K562 (cell line): ENCODE measurements at regions not wholly inside any gene's neighbourhood (a gene's known extent, or its start where the extent isn't known, plus 50 kb on each side); places are given as distances from the start of the nearest gene placed in this dataset.

Experiments used
- ATAC-seq: fragments of 200-7000 bp; cut with Tn5 transposase; 3 replicates; pipeline ENCODE4 v1.9.1; 2020; ENCODE audit warnings: moderate library complexity
- BruUV-seq: library from RNA; stranded (reverse); fragments of 400-500 nt; replicated peaks from 2 replicates; lab custom pipeline; 2021; lab: Mats Ljungman, UMichigan
- CTCF ChIA-PET: fragments of 300-600 bp; formaldehyde crosslinking; extraction: SDS; loops from one replicate; lab custom pipeline; 2021; ENCODE audit warnings: low intra/inter-chr PET ratio; lab: Yijun Ruan, JAX
- POLR2A ChIA-PET: fragments of 300-600, 350-650 bp; sonication (Branson Sonifier 250); formaldehyde crosslinking; extraction: SDS; loops from one replicate; lab custom pipeline; 2021; ENCODE audit warnings: antibody characterized with exemption, inconsistent platforms; lab: Yijun Ruan, JAX
- DNase-seq, 4 experiments: peaks; one replicate each; pipeline versions ENCODE4 v3.0.0 to v3.0.0-alpha.2; 2011 to 2018; ENCODE audit warnings: low spot score in 3 of 4, mixed read lengths in 3 of 4; ENCODE audit errors: extremely low read depth in 1 of 4
- FAIRE-seq: peaks from 2 replicates; lab custom pipeline; 2011; peaks lifted over from hg19 to GRCh38; lab: Jason Lieb, UNC
- H2AFZ ChIP-seq: 2 replicates; pipeline ENCODE4 v1.6.0; 2011; ENCODE audit warnings: low read depth, low read length, control low read depth, inconsistent platforms
- H3K27ac ChIP-seq: fragments of 200-600 bp; 3 replicates; pipeline ENCODE4 v1.8.0; 2011; ENCODE audit warnings: low read depth, mild to moderate bottlenecking, control low read depth, inconsistent platforms, low read length, moderate library complexity, mixed read lengths; ENCODE audit errors: extremely low read depth
- H3K27me3 ChIP-seq, 2 experiments: fragments of 300-600 bp in 1 of 2; 2 replicates in 1 of 2; 3 replicates in 1 of 2; pipeline versions ENCODE4 v1.6.0 to v1.8.0; 2011; ENCODE audit warnings: inconsistent platforms in 2 of 2, low read length in 2 of 2, mild to moderate bottlenecking in 1 of 2, mixed read lengths in 1 of 2, moderate library complexity in 1 of 2; ENCODE audit not compliant: control insufficient read depth in 2 of 2, insufficient read depth in 2 of 2
- H3K36me3 ChIP-seq: fragments of 300-600 bp; 3 replicates; pipeline ENCODE4 v1.8.0; 2011; ENCODE audit warnings: mild to moderate bottlenecking, low read length, inconsistent platforms; ENCODE audit not compliant: control insufficient read depth, insufficient read depth
- H3K4me1 ChIP-seq, 2 experiments: fragments of 200-600 bp in 1 of 2; replicated peaks in 1 of 2; 2 replicates in 1 of 2; 3 replicates in 1 of 2; pipeline versions ENCODE4 v1.5.1 to v1.8.0; 2011; ENCODE audit warnings: inconsistent platforms in 2 of 2, low read length in 2 of 2, mild to moderate bottlenecking in 1 of 2, mixed read lengths in 1 of 2, moderate library complexity in 1 of 2; ENCODE audit not compliant: control insufficient read depth in 2 of 2, insufficient read depth in 2 of 2
- H3K4me2 ChIP-seq: 2 replicates; pipeline ENCODE4 v1.6.1; 2011; ENCODE audit warnings: low read length, control low read depth, inconsistent platforms, mixed read lengths; ENCODE audit not compliant: insufficient read depth
- H3K4me3 ChIP-seq: fragments of 200-600 bp; sonication (generic), shearing (Covaris generic); 2 replicates; pipeline ENCODE4 v1.5.1; 2016; ENCODE audit warnings: control low read depth, inconsistent platforms
- H3K79me2 ChIP-seq: fragments of 200-600 bp; 3 replicates; pipeline ENCODE4 v1.8.0; 2011; ENCODE audit warnings: low read length, inconsistent platforms; ENCODE audit not compliant: control insufficient read depth, insufficient read depth
- H3K9ac ChIP-seq, 2 experiments: 2 replicates each; pipeline versions ENCODE4 v1.6.0 to v1.6.1; 2011; ENCODE audit warnings: low read depth in 2 of 2, low read length in 2 of 2, control low read depth in 1 of 2, inconsistent platforms in 1 of 2, mild to moderate bottlenecking in 1 of 2, mixed read lengths in 1 of 2; ENCODE audit not compliant: insufficient read depth in 1 of 2
- H3K9me1 ChIP-seq: one replicate; pipeline ENCODE4 v1.6.0; 2011; ENCODE audit warnings: inconsistent platforms, mild to moderate bottlenecking, low read length, moderate library complexity; ENCODE audit not compliant: control insufficient read depth, insufficient read depth
- H3K9me3 ChIP-seq: replicated peaks from 2 replicates; pipeline ENCODE4 v1.5.1; 2011; ENCODE audit warnings: low read depth, low read length, inconsistent platforms; ENCODE audit not compliant: control insufficient read depth, insufficient read depth
- H4K20me1 ChIP-seq: replicated peaks from 2 replicates; pipeline ENCODE4 v1.6.1; 2011; ENCODE audit warnings: low read length, inconsistent platforms, mixed read lengths; ENCODE audit not compliant: control insufficient read depth, insufficient read depth
- ADNP ChIP-seq: fragments of 200-800 bp; sonication (Bioruptor generic); IDR thresholded peaks from 2 replicates; pipeline ENCODE4 v1.6.1; 2016; ENCODE audit warnings: missing genetic modification characterization, missing compliant biosample characterization
- CBX5 ChIP-seq: IDR thresholded peaks from 2 replicates; pipeline ENCODE4 v1.6.1; 2014; ENCODE audit warnings: low read depth, borderline replicate concordance
- FUS ChIP-seq: fragments of 200-400 bp; formaldehyde crosslinking; optimal IDR thresholded peaks from 2 replicates; pipeline ENCODE3; 2017; ENCODE audit warnings: low read depth, low read length
- JUNB ChIP-seq: fragments of 450-650 bp; formaldehyde crosslinking; conservative IDR thresholded peaks from 2 replicates; pipeline ENCODE4 v1.4.0; 2020; ENCODE audit warnings: mild to moderate bottlenecking
- KDM5B ChIP-seq: fragments of 200-600 bp; sonication (generic); IDR thresholded peaks from 2 replicates; pipeline ENCODE4 v1.6.1; 2012; ENCODE audit warnings: low read depth, mild to moderate bottlenecking, moderate library complexity, low read length, control low read depth, inconsistent platforms; ENCODE audit not compliant: insufficient replicate concordance
- MEIS2 ChIP-seq: fragments of 450-650 bp; IDR thresholded peaks from 2 replicates; pipeline ENCODE4 v1.6.1; 2014; ENCODE audit warnings: mild to moderate bottlenecking; ENCODE audit not compliant: partially characterized antibody
- NFE2 ChIP-seq: IDR thresholded peaks from 2 replicates; pipeline ENCODE4 v1.6.1; 2014; ENCODE audit warnings: antibody characterized with exemption, low read depth
- PRPF4 ChIP-seq: fragments of 200-400 bp; formaldehyde crosslinking; IDR thresholded peaks from one replicate; pipeline ENCODE4 v1.6.1; 2017; ENCODE audit warnings: low read length, low read depth, mild to moderate bottlenecking; ENCODE audit not compliant: insufficient read depth, poor library complexity, severe bottlenecking
- RBM25 ChIP-seq: fragments of 200-400 bp; formaldehyde crosslinking; IDR thresholded peaks from 2 replicates; pipeline ENCODE4 v1.6.1; 2018; ENCODE audit warnings: low read length, low read depth, moderate library complexity; ENCODE audit not compliant: severe bottlenecking
- SP1 ChIP-seq: sonication (generic); formaldehyde crosslinking; IDR thresholded peaks from 2 replicates; pipeline ENCODE4 v1.8.1; 2022; ENCODE audit warnings: mild to moderate bottlenecking, missing genetic modification reagents
- TBL1XR1 ChIP-seq, 2 experiments: IDR thresholded peaks; 2 replicates each; pipeline ENCODE4 v1.6.1; 2012; ENCODE audit warnings: improper control_type of control experiment in 2 of 2, low read length in 2 of 2, mild to moderate bottlenecking in 1 of 2
- TFAM ChIP-seq: fragments of 250-450 bp; sonication (Bioruptor Pico); conservative IDR thresholded peaks from 2 replicates; pipeline ENCODE4 v1.5.0; 2021; ENCODE audit warnings: mild to moderate bottlenecking, moderate library complexity
- U2AF1 ChIP-seq: fragments of 200-400 bp; formaldehyde crosslinking; optimal IDR thresholded peaks from 2 replicates; pipeline ENCODE3; 2017; ENCODE audit warnings: mild to moderate bottlenecking, low read depth, low read length, moderate library complexity
- ZC3H11A ChIP-seq: IDR thresholded peaks from 2 replicates; pipeline ENCODE4 v1.6.1; 2012; ENCODE audit warnings: low read depth, low read length, improper control_type of control experiment
- ZNF239 ChIP-seq: fragments of 250-450 bp; sonication (Bioruptor Pico); IDR thresholded peaks from 2 replicates; pipeline ENCODE4 v1.4.0; 2020; ENCODE audit warnings: mild to moderate bottlenecking
- ZNF699 ChIP-seq: fragments of 250-450 bp; sonication (Bioruptor Pico); IDR thresholded peaks from 2 replicates; pipeline ENCODE4 v1.8.0; 2021; ENCODE audit warnings: mild to moderate bottlenecking, moderate library complexity; ENCODE audit not compliant: insufficient replicate concordance
- ZNF76 ChIP-seq: fragments of 250-450 bp; sonication (Bioruptor Pico); IDR thresholded peaks from 2 replicates; pipeline ENCODE4 v1.4.0; 2020; ENCODE audit warnings: mild to moderate bottlenecking, moderate library complexity, borderline replicate concordance
- WGBS: fragments of 100-300 bp; shearing (Covaris generic); methylation state at CpG from one replicate; pipeline ENCODE4 v1.1.6; 2016; ENCODE audit warnings: low coverage, mixed read lengths; ENCODE audit not compliant: insufficient coverage; ENCODE audit errors: missing lambda C conversion rate; 5-methylcytosine and 5-hydroxymethylcytosine counted together
- in situ Hi-C: fragments of 300-500 bp; cut with MboI; formaldehyde crosslinking; loops from 4 replicates; pipeline ENCODE4 v1.15.0; 2018; ENCODE audit warnings: inconsistent platforms, mixed read lengths
- intact Hi-C: fragments of 100-400 bp; cut with micrococcal nuclease; formaldehyde crosslinking; loops from 2 replicates; pipeline ENCODE4 v1.14.2; 2022
- TF ChIP-seq, protein P1 (sequence below), 3 experiments: fragments of 200-800 bp in 1 of 3; fragments of 250-450 bp in 1 of 3; fragments of 450-650 bp in 1 of 3; sonication (Bioruptor Pico) in 1 of 3; sonication (Bioruptor generic) in 1 of 3; formaldehyde crosslinking in 1 of 3; IDR thresholded peaks; 2 replicates each; pipeline versions ENCODE4 v1.6.1 to v1.8.0; 2016 to 2022; ENCODE audit warnings: mild to moderate bottlenecking in 2 of 3, missing genetic modification characterization in 2 of 3, missing compliant biosample characterization in 1 of 3, moderate library complexity in 1 of 3
- TF ChIP-seq, protein P2 (sequence below): sonication (generic); formaldehyde crosslinking; IDR thresholded peaks from 2 replicates; pipeline ENCODE4 v1.8.0; 2022; ENCODE audit warnings: mild to moderate bottlenecking, missing genetic modification reagents

DNA sequence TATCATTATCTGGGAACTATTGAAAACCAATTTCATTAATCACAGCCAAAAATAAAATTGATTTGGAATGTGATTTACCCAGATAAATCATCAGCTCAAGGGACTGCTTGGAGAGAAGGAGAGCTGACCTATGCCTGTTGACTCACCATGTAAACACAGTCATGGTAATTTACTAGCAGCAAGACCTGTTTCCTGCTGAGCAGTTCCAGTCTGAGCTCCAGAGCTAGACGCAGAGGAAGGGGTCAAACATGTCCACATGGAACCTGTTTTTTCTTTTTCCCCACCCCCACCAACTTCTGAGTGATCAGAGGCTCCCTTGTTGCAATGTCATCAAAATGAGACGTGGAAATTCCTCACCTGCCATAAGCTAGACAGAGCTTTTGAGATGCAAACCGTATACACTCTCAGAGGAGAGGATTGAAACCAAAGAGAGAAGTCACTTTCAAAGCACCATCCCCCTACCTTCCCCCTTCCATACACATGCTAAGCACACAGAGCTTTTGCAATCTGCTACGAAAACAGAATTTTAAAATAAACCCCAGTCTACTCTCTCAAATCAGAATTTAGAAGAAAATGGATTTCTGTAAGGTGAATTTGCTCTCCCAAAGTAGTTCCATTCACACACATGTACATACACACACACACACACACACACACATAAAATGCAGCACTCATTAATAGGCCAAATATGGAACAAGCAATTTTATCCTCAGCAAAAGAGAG is 55.9 kb upstream of the PTGFRN start:
- in situ Hi-C loops (no loop called here), intact Hi-C loops (loop anchor here (10.0 kb wide), 1 partner anchor 201 kb away; no protein-coding TSS in a partner anchor)
- Histone ChIP-seq H3K4me3 (no peak overlapping the region), H3K27me3 (no peaks in the 10 kb centered on the region), H4K20me1 (no peaks in the 10 kb centered on the region), H3K4me2 (0 out of 2 replicates have a peak overlapping the region, but pooled peaks have one; percentile 13), H3K9ac (no peak overlapping the region), H3K79me2 (no peaks in the 10 kb centered on the region), H3K4me1 (peaks cover 0 to 13% of the 10 kb centered on the region in 2 experiments; a peak in 3 of 5 replicates), H3K36me3 (no peaks in the 10 kb centered on the region), H2AFZ (peak overlapping the region; percentile 42; the same call in 1 of the 2 replicates), H3K9me1 (no peaks in the 10 kb centered on the region), H3K9me3 (no peaks in the 10 kb centered on the region), H3K27ac (no peak overlapping the region)
- FAIRE-seq (no peak), DNase-seq (peak in 2 of 4 experiments; percentile 30 to 48), ATAC-seq (peak; percentile 76)
- CTCF ChIA-PET: interaction anchor here (0.6 kb wide), 1 partner anchor 292 kb away, joined by 3 read pairs; no protein-coding TSS in a partner anchor
- POLR2A ChIA-PET: interaction anchor here (0.7 to 1.2 kb wide), 4 partner anchors 10 to 16 kb away, joined by 3 read pairs; no protein-coding TSS in a partner anchor
- WGBS: 20% methylated on average over 4 of the region's 4 CpGs
- BruUV-seq: no TSS peak
- TF ChIP-seq ZC3H11A (no peak), ZNF239 (CRISPR knock-in tag) (no peak), ADNP (tag) (no peak), KDM5B (no peak), MEIS2 (peak; percentile 80), PRPF4 (no peak), U2AF1 (no peak), SP1 (CRISPR knock-in tag) (no peak), NFE2 (no peak), JUNB (CRISPR knock-in tag) (no peak), CBX5 (no peak), FUS (no peak), RBM25 (no peak), ZNF76 (no peak), TFAM (CRISPR knock-in tag) (no peak), TBL1XR1 (IDR thresholded peaks at IDR 0.05; ENCODE audit: low read length in 2 of 2) (no peak), ZNF699 (CRISPR knock-in tag) (no peak)
- TF ChIP-seq, protein P1, sequence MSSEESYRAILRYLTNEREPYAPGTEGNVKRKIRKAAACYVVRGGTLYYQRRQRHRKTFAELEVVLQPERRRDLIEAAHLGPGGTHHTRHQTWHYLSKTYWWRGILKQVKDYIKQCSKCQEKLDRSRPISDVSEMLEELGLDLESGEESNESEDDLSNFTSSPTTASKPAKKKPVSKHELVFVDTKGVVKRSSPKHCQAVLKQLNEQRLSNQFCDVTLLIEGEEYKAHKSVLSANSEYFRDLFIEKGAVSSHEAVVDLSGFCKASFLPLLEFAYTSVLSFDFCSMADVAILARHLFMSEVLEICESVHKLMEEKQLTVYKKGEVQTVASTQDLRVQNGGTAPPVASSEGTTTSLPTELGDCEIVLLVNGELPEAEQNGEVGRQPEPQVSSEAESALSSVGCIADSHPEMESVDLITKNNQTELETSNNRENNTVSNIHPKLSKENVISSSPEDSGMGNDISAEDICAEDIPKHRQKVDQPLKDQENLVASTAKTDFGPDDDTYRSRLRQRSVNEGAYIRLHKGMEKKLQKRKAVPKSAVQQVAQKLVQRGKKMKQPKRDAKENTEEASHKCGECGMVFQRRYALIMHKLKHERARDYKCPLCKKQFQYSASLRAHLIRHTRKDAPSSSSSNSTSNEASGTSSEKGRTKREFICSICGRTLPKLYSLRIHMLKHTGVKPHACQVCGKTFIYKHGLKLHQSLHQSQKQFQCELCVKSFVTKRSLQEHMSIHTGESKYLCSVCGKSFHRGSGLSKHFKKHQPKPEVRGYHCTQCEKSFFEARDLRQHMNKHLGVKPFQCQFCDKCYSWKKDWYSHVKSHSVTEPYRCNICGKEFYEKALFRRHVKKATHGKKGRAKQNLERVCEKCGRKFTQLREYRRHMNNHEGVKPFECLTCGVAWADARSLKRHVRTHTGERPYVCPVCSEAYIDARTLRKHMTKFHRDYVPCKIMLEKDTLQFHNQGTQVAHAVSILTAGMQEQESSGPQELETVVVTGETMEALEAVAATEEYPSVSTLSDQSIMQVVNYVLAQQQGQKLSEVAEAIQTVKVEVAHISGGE (CRISPR knock-in tag; IDR thresholded peaks at IDR 0.05): 0 out of 6 replicates have a peak, but pooled peaks of 1 of the 3 experiments have one; percentile 30
- TF ChIP-seq, protein P2, sequence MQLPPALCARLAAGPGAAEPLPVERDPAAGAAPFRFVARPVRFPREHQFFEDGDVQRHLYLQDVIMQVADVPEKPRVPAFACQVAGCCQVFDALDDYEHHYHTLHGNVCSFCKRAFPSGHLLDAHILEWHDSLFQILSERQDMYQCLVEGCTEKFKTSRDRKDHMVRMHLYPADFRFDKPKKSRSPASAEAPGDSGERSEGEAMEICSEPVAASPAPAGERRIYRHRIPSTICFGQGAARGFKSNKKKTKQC: no peak
